K562 (cell line): ENCODE measurements at regions not wholly inside any gene's neighbourhood (a gene's known extent, or its start where the extent isn't known, plus 50 kb on each side); places are given as distances from the start of the nearest gene placed in this dataset.
A peak's percentile ranks its signal among the peaks of the same experiment; 100 is the strongest.

ENCODE experiments used
- ATAC-seq: fragments of 200-7000 bp; cut with Tn5 transposase; 3 replicates; pipeline ENCODE4 v1.9.1; 2020; ENCODE audit warnings: moderate library complexity
- BruUV-seq: library from RNA; stranded (reverse); fragments of 400-500 nt; replicated peaks from 2 replicates; lab custom pipeline; 2021; lab: Mats Ljungman, UMichigan
- CTCF ChIA-PET: fragments of 300-600 bp; formaldehyde crosslinking; extraction: SDS; loops from one replicate; lab custom pipeline; 2021; ENCODE audit warnings: low intra/inter-chr PET ratio; lab: Yijun Ruan, JAX
- POLR2A ChIA-PET: fragments of 300-600, 350-650 bp; sonication (Branson Sonifier 250); formaldehyde crosslinking; extraction: SDS; loops from one replicate; lab custom pipeline; 2021; ENCODE audit warnings: antibody characterized with exemption, inconsistent platforms; lab: Yijun Ruan, JAX
- DNase-seq, 4 experiments: peaks; one replicate each; pipeline versions ENCODE4 v3.0.0 to v3.0.0-alpha.2; 2011 to 2018; ENCODE audit warnings: low spot score in 3 of 4, mixed read lengths in 3 of 4; ENCODE audit errors: extremely low read depth in 1 of 4
- FAIRE-seq: peaks from 2 replicates; lab custom pipeline; 2011; peaks lifted over from hg19 to GRCh38; lab: Jason Lieb, UNC
- H2AFZ ChIP-seq: 2 replicates; pipeline ENCODE4 v1.6.0; 2011; ENCODE audit warnings: low read depth, low read length, control low read depth, inconsistent platforms
- H3K27ac ChIP-seq: fragments of 200-600 bp; 3 replicates; pipeline ENCODE4 v1.8.0; 2011; ENCODE audit warnings: low read depth, mild to moderate bottlenecking, control low read depth, inconsistent platforms, low read length, moderate library complexity, mixed read lengths; ENCODE audit errors: extremely low read depth
- H3K27me3 ChIP-seq, 2 experiments: fragments of 300-600 bp in 1 of 2; 2 replicates in 1 of 2; 3 replicates in 1 of 2; pipeline versions ENCODE4 v1.6.0 to v1.8.0; 2011; ENCODE audit warnings: inconsistent platforms in 2 of 2, low read length in 2 of 2, mild to moderate bottlenecking in 1 of 2, mixed read lengths in 1 of 2, moderate library complexity in 1 of 2; ENCODE audit not compliant: control insufficient read depth in 2 of 2, insufficient read depth in 2 of 2
- H3K36me3 ChIP-seq: fragments of 300-600 bp; 3 replicates; pipeline ENCODE4 v1.8.0; 2011; ENCODE audit warnings: mild to moderate bottlenecking, low read length, inconsistent platforms; ENCODE audit not compliant: control insufficient read depth, insufficient read depth
- H3K4me1 ChIP-seq, 2 experiments: fragments of 200-600 bp in 1 of 2; replicated peaks in 1 of 2; 2 replicates in 1 of 2; 3 replicates in 1 of 2; pipeline versions ENCODE4 v1.5.1 to v1.8.0; 2011; ENCODE audit warnings: inconsistent platforms in 2 of 2, low read length in 2 of 2, mild to moderate bottlenecking in 1 of 2, mixed read lengths in 1 of 2, moderate library complexity in 1 of 2; ENCODE audit not compliant: control insufficient read depth in 2 of 2, insufficient read depth in 2 of 2
- H3K4me2 ChIP-seq: 2 replicates; pipeline ENCODE4 v1.6.1; 2011; ENCODE audit warnings: low read length, control low read depth, inconsistent platforms, mixed read lengths; ENCODE audit not compliant: insufficient read depth
- H3K4me3 ChIP-seq: fragments of 200-600 bp; sonication (generic), shearing (Covaris generic); 2 replicates; pipeline ENCODE4 v1.5.1; 2016; ENCODE audit warnings: control low read depth, inconsistent platforms
- H3K79me2 ChIP-seq: fragments of 200-600 bp; 3 replicates; pipeline ENCODE4 v1.8.0; 2011; ENCODE audit warnings: low read length, inconsistent platforms; ENCODE audit not compliant: control insufficient read depth, insufficient read depth
- H3K9ac ChIP-seq, 2 experiments: 2 replicates each; pipeline versions ENCODE4 v1.6.0 to v1.6.1; 2011; ENCODE audit warnings: low read depth in 2 of 2, low read length in 2 of 2, control low read depth in 1 of 2, inconsistent platforms in 1 of 2, mild to moderate bottlenecking in 1 of 2, mixed read lengths in 1 of 2; ENCODE audit not compliant: insufficient read depth in 1 of 2
- H3K9me1 ChIP-seq: one replicate; pipeline ENCODE4 v1.6.0; 2011; ENCODE audit warnings: inconsistent platforms, mild to moderate bottlenecking, low read length, moderate library complexity; ENCODE audit not compliant: control insufficient read depth, insufficient read depth
- H3K9me3 ChIP-seq: replicated peaks from 2 replicates; pipeline ENCODE4 v1.5.1; 2011; ENCODE audit warnings: low read depth, low read length, inconsistent platforms; ENCODE audit not compliant: control insufficient read depth, insufficient read depth
- H4K20me1 ChIP-seq: replicated peaks from 2 replicates; pipeline ENCODE4 v1.6.1; 2011; ENCODE audit warnings: low read length, inconsistent platforms, mixed read lengths; ENCODE audit not compliant: control insufficient read depth, insufficient read depth
- BRF2 ChIP-seq: IDR thresholded peaks from 3 replicates; pipeline ENCODE4 v1.6.1; 2011; ENCODE audit warnings: borderline replicate concordance, mild to moderate bottlenecking; ENCODE audit not compliant: insufficient read length, insufficient read depth
- CHD1 ChIP-seq: fragments of 200-600 bp; sonication (generic); IDR thresholded peaks from one replicate; pipeline ENCODE4 v1.6.1; 2012; ENCODE audit warnings: mild to moderate bottlenecking, moderate library complexity, low read length, inconsistent platforms
- CTBP1 ChIP-seq: fragments of 450-650 bp; IDR thresholded peaks from 2 replicates; pipeline ENCODE4 v1.6.1; 2016; ENCODE audit warnings: borderline replicate concordance
- NCOA4 ChIP-seq: fragments of 450-650 bp; IDR thresholded peaks from 2 replicates; pipeline ENCODE4 v1.6.1; 2018; ENCODE audit warnings: mild to moderate bottlenecking; ENCODE audit not compliant: partially characterized antibody
- NFIC ChIP-seq: fragments of 450-650 bp; IDR thresholded peaks from 2 replicates; pipeline ENCODE4 v1.6.1; 2017; ENCODE audit warnings: mild to moderate bottlenecking, inconsistent platforms
- RCOR1 ChIP-seq, 2 experiments: IDR thresholded peaks; 2 replicates each; pipeline ENCODE4 v1.6.1; 2012; ENCODE audit warnings: low read depth in 2 of 2, low read length in 2 of 2, borderline replicate concordance in 1 of 2, improper control_type of control experiment in 1 of 2
- SPI1 ChIP-seq: IDR thresholded peaks from 2 replicates; pipeline ENCODE4 v1.6.1; 2011; ENCODE audit warnings: low read depth, low read length, control low read depth, borderline replicate concordance
- TEAD2 ChIP-seq: fragments of 450-650 bp; IDR thresholded peaks from 2 replicates; pipeline ENCODE4 v1.6.1; 2016; ENCODE audit warnings: missing genetic modification characterization, control low read depth, missing compliant biosample characterization
- ZNF318 ChIP-seq, 2 experiments: fragments of 450-650 bp; IDR thresholded peaks; 2 replicates each; pipeline ENCODE4 v1.6.1; 2016; ENCODE audit warnings: mild to moderate bottlenecking in 2 of 2, borderline replicate concordance in 1 of 2, low read depth in 1 of 2, moderate library complexity in 1 of 2
- ZNF507 ChIP-seq: conservative IDR thresholded peaks from 2 replicates; pipeline ENCODE4 v1.6.1; 2017; ENCODE audit warnings: missing genetic modification characterization, missing compliant biosample characterization
- ZNF512 ChIP-seq: IDR thresholded peaks from 2 replicates; pipeline ENCODE4 v1.6.1; 2016; ENCODE audit warnings: missing genetic modification characterization, missing compliant biosample characterization
- WGBS: fragments of 100-300 bp; shearing (Covaris generic); methylation state at CpG from one replicate; pipeline ENCODE4 v1.1.6; 2016; ENCODE audit warnings: low coverage, mixed read lengths; ENCODE audit not compliant: insufficient coverage; ENCODE audit errors: missing lambda C conversion rate; 5-methylcytosine and 5-hydroxymethylcytosine counted together
- in situ Hi-C: fragments of 300-500 bp; cut with MboI; formaldehyde crosslinking; loops from 4 replicates; pipeline ENCODE4 v1.15.0; 2018; ENCODE audit warnings: inconsistent platforms, mixed read lengths
- intact Hi-C: fragments of 100-400 bp; cut with micrococcal nuclease; formaldehyde crosslinking; loops from 2 replicates; pipeline ENCODE4 v1.14.2; 2022

- in situ Hi-C loops: no loop called here
- 1% methylated on average over 5 of the region's 5 CpGs for WGBS
- no peaks in the 10 kb centered on the region for H3K4me1 ChIP-seq
- no peak overlapping the region for H3K4me2 ChIP-seq
- no peak overlapping the region for H3K4me3 ChIP-seq
- FAIRE-seq (no peak), ATAC-seq (no peak), DNase-seq (no peak)
- peaks cover 4 to 9% of the 10 kb centered on the region in 2 experiments for H3K27me3 ChIP-seq
- H3K9ac ChIP-seq: no peak overlapping the region
- no peak overlapping the region for H3K27ac ChIP-seq
- H3K36me3 ChIP-seq: no peaks in the 10 kb centered on the region
- H3K9me1 ChIP-seq: no peaks in the 10 kb centered on the region
- intact Hi-C loops: no loop called here
- H4K20me1 ChIP-seq: no peaks in the 10 kb centered on the region
- H3K9me3 ChIP-seq: no peaks in the 10 kb centered on the region
- CTCF ChIA-PET: no interaction called here
- H3K79me2 ChIP-seq: no peaks in the 10 kb centered on the region
- BruUV-seq: no TSS peak
- POLR2A ChIA-PET: no interaction called here
- H2AFZ ChIP-seq: no peak overlapping the region
- TF ChIP-seq ZNF507 (no peak), RCOR1 (IDR thresholded peaks at IDR 0.05; ENCODE audit: borderline replicate concordance in 1 of 2, low read depth in 2 of 2, low read length in 2 of 2) (no peak), ZNF318 (IDR thresholded peaks at IDR 0.05; ENCODE audit: borderline replicate concordance in 1 of 2, low read depth in 1 of 2) (no peak), CTBP1 (no peak), CHD1 (no peak), SPI1 (peak; percentile 54; the same call in 1 of the 2 replicates), BRF2 (no peak), ZNF512 (tag) (0 out of 2 replicates have a peak, but pooled peaks have one; percentile 50), NCOA4 (no peak), NFIC (no peak), TEAD2 (no peak)
These were observed 791.8 kb upstream of the NR2F2 start for GRCh38 chr15:95538693-95539092.
